ENCODE measurements at regions not wholly inside any gene's neighbourhood (a gene's known extent, or its start where the extent isn't known, plus 50 kb on each side); places are given as distances from the start of the nearest gene placed in this dataset.
"Not testable (repeated sequence)": the region's sequence is repeated elsewhere in the genome, so short reads cannot be mapped to it uniquely, and the experiment has no call there.

GRCh38 chr7:92973293-92973731 lies 136.9 kb upstream of the CDK6 start:
- DNase-seq, result no peak

GRCh38 chr7:92972441-92972840 lies 136.1 kb upstream of the CDK6 start:
- no peak for DNase-seq

GRCh38 chr7:92969061-92969460 lies 132.7 kb upstream of the CDK6 start:
- DNase-seq, result no peak

- DNase-seq, result no peak
Measured at GRCh38 chr7:92968502-92968901, 132.1 kb upstream of the CDK6 start.

- no peak for DNase-seq
Measured at GRCh38 chr7:92967238-92967637, 130.9 kb upstream of the CDK6 start.

- no peak for DNase-seq
Measured at GRCh38 chr7:92964141-92964540, 127.8 kb upstream of the CDK6 start.

GRCh38 chr7:92963566-92963965 lies 127.2 kb upstream of the CDK6 start:
- no peak for DNase-seq

GRCh38 chr7:92961961-92962360 lies 125.6 kb upstream of the CDK6 start:
- no peak for DNase-seq

- no peak for DNase-seq
Measured at GRCh38 chr7:92956575-92956974, 120.2 kb upstream of the CDK6 start.

GRCh38 chr7:92955081-92955480 lies 118.7 kb upstream of the CDK6 start:
- no peak for DNase-seq

GRCh38 chr7:92953657-92954056 lies 117.3 kb upstream of the CDK6 start:
- no peak for DNase-seq

- DNase-seq, result no peak
Measured at GRCh38 chr7:92949748-92950147, 113.4 kb upstream of the CDK6 start.

GRCh38 chr7:92945840-92946239 lies 109.5 kb upstream of the CDK6 start:
- no peak for DNase-seq

GRCh38 chr7:92944633-92945032 lies 108.3 kb upstream of the CDK6 start:
- DNase-seq, result no peak

- not testable (repeated sequence) for DNase-seq
Measured at GRCh38 chr7:92942706-92943105, 106.3 kb upstream of the CDK6 start.

GRCh38 chr7:92939666-92940360 lies 103.4 kb upstream of the CDK6 start:
- DNase-seq, result no peak

- DNase-seq, result no peak
Measured at GRCh38 chr7:92934096-92934495, 97.7 kb upstream of the CDK6 start.

- no peak for DNase-seq
Measured at GRCh38 chr7:92932450-92932849, 96.1 kb upstream of the CDK6 start.

GRCh38 chr7:92930404-92930803 lies 94.0 kb upstream of the CDK6 start:
- DNase-seq, result no peak

GRCh38 chr7:92926697-92927044 lies 90.3 kb upstream of the CDK6 start:
- DNase-seq, result no peak

GRCh38 chr7:92925876-92926696 lies 89.7 kb upstream of the CDK6 start:
- peak; percentile 60 for DNase-seq

- DNase-seq, result no peak
Measured at GRCh38 chr7:92924800-92925199, 88.4 kb upstream of the CDK6 start.

GRCh38 chr7:92917230-92917629 lies 80.9 kb upstream of the CDK6 start:
- no peak for DNase-seq

- peak; percentile 21 for DNase-seq
Measured at GRCh38 chr7:92916770-92917224, 80.4 kb upstream of the CDK6 start.
